ENCODE measurements at regions not wholly inside any gene's neighbourhood (a gene's known extent, or its start where the extent isn't known, plus 50 kb on each side); places are given as distances from the start of the nearest gene placed in this dataset.
A peak's percentile ranks its signal among the peaks of the same experiment; 100 is the strongest.

GRCh38 chr2:18047213-18047611, 168.7 kb downstream of the KCNS3 start:
- TF ChIP-seq EZH2 (IDR thresholded peaks at IDR 0.05; ENCODE audit: low read length, missing control alignments), result no peak
- no peak for TF ChIP-seq CTCF (conservative IDR thresholded peaks at IDR 0.05 in 1 of 2, IDR thresholded peaks at IDR 0.05 in 1 of 2; ENCODE audit: low read depth in 1 of 2, low read length in 2 of 2)

GRCh38 chr2:18046558-18047212, 168.2 kb downstream of the KCNS3 start:
- DNase-seq (ENCODE audit: low read depth in 2 of 2), result peak; percentile 46 to 89
- Histone ChIP-seq H3K9ac (ENCODE audit: insufficient read depth, low read length) (no peak overlapping the region), H3K9me3 (ENCODE audit: control insufficient read depth, insufficient read depth, low read depth, low read length) (no peaks in the 10 kb centered on the region), H3K27ac (ENCODE audit: insufficient read depth, low read length) (no peak overlapping the region), H3K36me3 (ENCODE audit: control insufficient read depth, insufficient read depth, low read length) (no peaks in the 10 kb centered on the region), H4K20me1 (ENCODE audit: control insufficient read depth, extremely low read depth, insufficient read depth, low read length) (no peaks in the 10 kb centered on the region), H3K4me3 (replicated peaks in 1 of 4; ENCODE audit: control extremely low read depth in 1 of 4, insufficient read depth in 1 of 4, low read depth in 3 of 4, low read length in 4 of 4) (no peak overlapping the region), H3K79me2 (ENCODE audit: control insufficient read depth, insufficient read depth, low read length) (no peaks in the 10 kb centered on the region), H3K4me2 (ENCODE audit: extremely low read depth, insufficient read depth, low read length) (no peak overlapping the region), H2AFZ (ENCODE audit: low read length) (no peak overlapping the region), H3K27me3 (ENCODE audit: control insufficient read depth, insufficient read depth, low read length) (no peaks in the 10 kb centered on the region), H3K4me1 (ENCODE audit: control insufficient read depth, extremely low read depth, insufficient read depth, low read length) (peaks cover 3% of the 10 kb centered on the region)
- TF ChIP-seq CTCF (conservative IDR thresholded peaks at IDR 0.05 in 1 of 2, IDR thresholded peaks at IDR 0.05 in 1 of 2; ENCODE audit: low read depth in 1 of 2, low read length in 2 of 2), result no peak
- TF ChIP-seq EZH2 (IDR thresholded peaks at IDR 0.05; ENCODE audit: low read length, missing control alignments), result no peak

More at GRCh38 chr2:18047213-18047611, 168.7 kb downstream of the KCNS3 start:
- Histone ChIP-seq H3K4me3 (replicated peaks in 1 of 4; ENCODE audit: control extremely low read depth in 1 of 4, insufficient read depth in 1 of 4, low read depth in 3 of 4, low read length in 4 of 4) (no peak overlapping the region), H3K4me1 (ENCODE audit: control insufficient read depth, extremely low read depth, insufficient read depth, low read length) (peaks cover 3% of the 10 kb centered on the region), H3K9ac (ENCODE audit: insufficient read depth, low read length) (no peak overlapping the region), H3K9me3 (ENCODE audit: control insufficient read depth, insufficient read depth, low read depth, low read length) (no peaks in the 10 kb centered on the region), H2AFZ (ENCODE audit: low read length) (no peak overlapping the region), H4K20me1 (ENCODE audit: control insufficient read depth, extremely low read depth, insufficient read depth, low read length) (no peaks in the 10 kb centered on the region), H3K36me3 (ENCODE audit: control insufficient read depth, insufficient read depth, low read length) (no peaks in the 10 kb centered on the region), H3K27me3 (ENCODE audit: control insufficient read depth, insufficient read depth, low read length) (no peaks in the 10 kb centered on the region), H3K79me2 (ENCODE audit: control insufficient read depth, insufficient read depth, low read length) (no peaks in the 10 kb centered on the region), H3K4me2 (ENCODE audit: extremely low read depth, insufficient read depth, low read length) (no peak overlapping the region), H3K27ac (ENCODE audit: insufficient read depth, low read length) (no peak overlapping the region)
- DNase-seq (ENCODE audit: low read depth in 2 of 2), result peak; percentile 13 to 29

- Histone ChIP-seq H3K79me2 (ENCODE audit: control insufficient read depth, insufficient read depth, low read length) (no peaks in the 10 kb centered on the region), H3K27me3 (ENCODE audit: control insufficient read depth, insufficient read depth, low read length) (no peaks in the 10 kb centered on the region), H3K4me3 (replicated peaks in 1 of 4; ENCODE audit: control extremely low read depth in 1 of 4, insufficient read depth in 1 of 4, low read depth in 3 of 4, low read length in 4 of 4) (no peak overlapping the region), H2AFZ (ENCODE audit: low read length) (no peak overlapping the region), H4K20me1 (ENCODE audit: control insufficient read depth, extremely low read depth, insufficient read depth, low read length) (no peaks in the 10 kb centered on the region), H3K36me3 (ENCODE audit: control insufficient read depth, insufficient read depth, low read length) (no peaks in the 10 kb centered on the region), H3K9ac (ENCODE audit: insufficient read depth, low read length) (no peak overlapping the region), H3K4me2 (ENCODE audit: extremely low read depth, insufficient read depth, low read length) (no peak overlapping the region), H3K27ac (ENCODE audit: insufficient read depth, low read length) (no peak overlapping the region), H3K4me1 (ENCODE audit: control insufficient read depth, extremely low read depth, insufficient read depth, low read length) (peaks cover 3% of the 10 kb centered on the region), H3K9me3 (ENCODE audit: control insufficient read depth, insufficient read depth, low read depth, low read length) (no peaks in the 10 kb centered on the region)
- TF ChIP-seq EZH2 (IDR thresholded peaks at IDR 0.05; ENCODE audit: low read length, missing control alignments), result no peak
- no peak for TF ChIP-seq CTCF (conservative IDR thresholded peaks at IDR 0.05 in 1 of 2, IDR thresholded peaks at IDR 0.05 in 1 of 2; ENCODE audit: low read depth in 1 of 2, low read length in 2 of 2)
- no peak for DNase-seq (ENCODE audit: low read depth in 2 of 2)
These were observed 167.6 kb downstream of the KCNS3 start for GRCh38 chr2:18046017-18046416.

All from fibroblast of lung (primary cell).